ENCODE measurements at regions not wholly inside any gene's neighbourhood (a gene's known extent, or its start where the extent isn't known, plus 50 kb on each side); places are given as distances from the start of the nearest gene placed in this dataset.
A peak's percentile ranks its signal among the peaks of the same experiment; 100 is the strongest.

DNA sequence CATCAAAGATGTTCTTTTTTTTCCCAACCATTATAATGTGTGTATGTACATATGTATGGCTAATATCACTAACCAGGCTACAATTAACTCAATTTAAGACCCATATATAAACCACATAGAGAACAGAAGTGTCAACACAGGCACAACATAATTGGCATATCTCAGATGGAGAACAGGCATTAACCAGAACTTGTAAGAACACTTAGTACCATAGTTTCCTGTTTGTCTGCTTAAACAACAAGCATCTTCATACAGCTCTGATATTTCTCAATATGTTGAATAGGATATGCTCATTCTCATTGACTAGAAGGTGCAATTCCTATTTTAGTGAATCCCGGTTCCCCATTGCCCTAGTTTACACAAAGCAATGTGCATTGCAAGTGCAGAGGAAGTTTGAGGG is 116.9 kb upstream of the EDNRB start:
- no peak for ATAC-seq
- TF ChIP-seq POLR2AphosphoS5 (IDR thresholded peaks at IDR 0.05; ENCODE audit: low read depth) (no peak), JUNB (IDR thresholded peaks at IDR 0.05; ENCODE audit: unreplicated experiment) (no peak), CREB1 (CRISPR knock-in tag; IDR thresholded peaks at IDR 0.05; ENCODE audit: low read depth) (no peak), REST (IDR thresholded peaks at IDR 0.05; ENCODE audit: unreplicated experiment) (no peak), ETS1 (IDR thresholded peaks at IDR 0.05) (no peak), NANOG (IDR thresholded peaks at IDR 0.05; ENCODE audit: borderline replicate concordance) (no peak), ZNF331 (CRISPR knock-in tag; IDR thresholded peaks at IDR 0.05; ENCODE audit: low read depth) (no peak)
- Histone ChIP-seq H3K4me1 (ENCODE audit: insufficient read depth) (no peaks in the 10 kb centered on the region), H3K79me2 (replicated peaks; ENCODE audit: insufficient read depth) (no peaks in the 10 kb centered on the region), H3K27me3 (ENCODE audit: insufficient read depth) (no peaks in the 10 kb centered on the region), H3K36me3 (ENCODE audit: insufficient read depth) (no peaks in the 10 kb centered on the region), H3K27ac (ENCODE audit: low read depth) (no peak overlapping the region), H3K9me2 (ENCODE audit: insufficient read depth) (no peaks in the 10 kb centered on the region), H4K20me1 (replicated peaks; ENCODE audit: insufficient read depth) (no peaks in the 10 kb centered on the region), H3K4me3 (no peak overlapping the region), H3F3A (replicated peaks; ENCODE audit: low read depth) (no peaks in the 10 kb centered on the region), H2AFZ (peak overlapping the region; percentile 57; the same call in 1 of the 2 replicates), H3K4me2 (no peak overlapping the region)
- no peaks in the 10 kb centered on the region for H3K27me3 Mint-ChIP-seq (ENCODE audit: insufficient read depth, low read depth, poor library complexity)
- no peaks in the 10 kb centered on the region for H3K36me3 Mint-ChIP-seq (ENCODE audit: low read depth)
- no peak for DNase-seq (ENCODE audit: low spot score)
- H3K4me1 Mint-ChIP-seq = no peaks in the 10 kb centered on the region
- H3K4me3 Mint-ChIP-seq = no peak overlapping the region
- no peaks in the 10 kb centered on the region for H3K9me3 Mint-ChIP-seq
- H3K27ac Mint-ChIP-seq = 0 out of 2 replicates have a peak overlapping the region, but pooled peaks have one; percentile 32

GRCh38 chr13:78033509-78033908 is 114.9 kb upstream of the EDNRB start:
- H3K36me3 ChIP-seq (ENCODE audit: insufficient read depth) = no peaks in the 10 kb centered on the region
- no peaks in the 10 kb centered on the region for H3K79me2 ChIP-seq (replicated peaks; ENCODE audit: insufficient read depth)
- no peaks in the 10 kb centered on the region for H3K27me3 ChIP-seq (ENCODE audit: insufficient read depth)
- H3K9me2 ChIP-seq (ENCODE audit: insufficient read depth) = peaks cover 8% of the 10 kb centered on the region; the same call in 1 of the 2 replicates
- no peak overlapping the region for H2AFZ ChIP-seq
- Mint-ChIP-seq H3K27ac (no peak overlapping the region), H3K4me1 (no peaks in the 10 kb centered on the region), H3K36me3 (ENCODE audit: low read depth) (no peaks in the 10 kb centered on the region), H3K4me3 (no peak overlapping the region), H3K9me3 (no peaks in the 10 kb centered on the region), H3K27me3 (ENCODE audit: insufficient read depth, low read depth, poor library complexity) (no peaks in the 10 kb centered on the region)
- no peaks in the 10 kb centered on the region for H3K4me1 ChIP-seq (ENCODE audit: insufficient read depth)
- no peak for DNase-seq (ENCODE audit: low spot score)
- no peaks in the 10 kb centered on the region for H4K20me1 ChIP-seq (replicated peaks; ENCODE audit: insufficient read depth)
- ATAC-seq = no peak
- no peaks in the 10 kb centered on the region for H3F3A ChIP-seq (replicated peaks; ENCODE audit: low read depth)
- H3K27ac ChIP-seq (ENCODE audit: low read depth) = no peak overlapping the region
- no peak overlapping the region for H3K4me2 ChIP-seq
- TF ChIP-seq, protein P1, sequence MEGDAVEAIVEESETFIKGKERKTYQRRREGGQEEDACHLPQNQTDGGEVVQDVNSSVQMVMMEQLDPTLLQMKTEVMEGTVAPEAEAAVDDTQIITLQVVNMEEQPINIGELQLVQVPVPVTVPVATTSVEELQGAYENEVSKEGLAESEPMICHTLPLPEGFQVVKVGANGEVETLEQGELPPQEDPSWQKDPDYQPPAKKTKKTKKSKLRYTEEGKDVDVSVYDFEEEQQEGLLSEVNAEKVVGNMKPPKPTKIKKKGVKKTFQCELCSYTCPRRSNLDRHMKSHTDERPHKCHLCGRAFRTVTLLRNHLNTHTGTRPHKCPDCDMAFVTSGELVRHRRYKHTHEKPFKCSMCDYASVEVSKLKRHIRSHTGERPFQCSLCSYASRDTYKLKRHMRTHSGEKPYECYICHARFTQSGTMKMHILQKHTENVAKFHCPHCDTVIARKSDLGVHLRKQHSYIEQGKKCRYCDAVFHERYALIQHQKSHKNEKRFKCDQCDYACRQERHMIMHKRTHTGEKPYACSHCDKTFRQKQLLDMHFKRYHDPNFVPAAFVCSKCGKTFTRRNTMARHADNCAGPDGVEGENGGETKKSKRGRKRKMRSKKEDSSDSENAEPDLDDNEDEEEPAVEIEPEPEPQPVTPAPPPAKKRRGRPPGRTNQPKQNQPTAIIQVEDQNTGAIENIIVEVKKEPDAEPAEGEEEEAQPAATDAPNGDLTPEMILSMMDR (conservative IDR thresholded peaks at IDR 0.05; ENCODE audit: low read depth in 2 of 2) = no peak
- H3K4me3 ChIP-seq = no peak overlapping the region

Data from GM23338 (cell line).